ENCODE measurements at regions not wholly inside any gene's neighbourhood (a gene's known extent, or its start where the extent isn't known, plus 50 kb on each side); places are given as distances from the start of the nearest gene placed in this dataset.

- Histone ChIP-seq H3K9ac (ENCODE audit: control insufficient read depth, extremely low read depth, insufficient read depth, low read length) (no peak overlapping the region), H3K4me1 (ENCODE audit: control insufficient read depth, extremely low read depth, insufficient read depth, low read length) (no peaks in the 10 kb centered on the region), H3K9me1 (ENCODE audit: control insufficient read depth, extremely low read depth, insufficient read depth, low read length) (no peaks in the 10 kb centered on the region), H3K27ac (ENCODE audit: control insufficient read depth, insufficient read depth, low read length) (no peak overlapping the region), H3K27me3 (ENCODE audit: control insufficient read depth, extremely low read depth, insufficient read depth, low read length) (no peaks in the 10 kb centered on the region), H4K20me1 (ENCODE audit: control insufficient read depth, extremely low read depth, insufficient read depth, low read length) (no peaks in the 10 kb centered on the region), H3K79me2 (ENCODE audit: control insufficient read depth, insufficient read depth, low read length) (no peaks in the 10 kb centered on the region), H2AFZ (ENCODE audit: control insufficient read depth, low read length) (no peak overlapping the region), H3K36me3 (ENCODE audit: control insufficient read depth in 2 of 2, extremely low read depth in 1 of 2, insufficient read depth in 2 of 2, low read length in 2 of 2) (no peaks in the 10 kb centered on the region), H3K4me2 (ENCODE audit: control insufficient read depth, extremely low read depth, insufficient read depth, low read depth, low read length) (no peak overlapping the region), H3K9me3 (ENCODE audit: control insufficient read depth, low read depth, low read length) (no peaks in the 10 kb centered on the region), H3K4me3 (ENCODE audit: control insufficient read depth in 2 of 3, extremely low read depth in 1 of 3, insufficient read depth in 2 of 3, low read depth in 1 of 3, low read length in 3 of 3) (no peak overlapping the region)
- DNase-seq (ENCODE audit: low read depth, low spot score) (no peak), FAIRE-seq (no peak)
- dilution Hi-C loops (cut with MboI; ENCODE audit: extremely low pct_ligation_motif_present, low sequenced_read_pairs) = no loop called here
- TF ChIP-seq, protein P1, sequence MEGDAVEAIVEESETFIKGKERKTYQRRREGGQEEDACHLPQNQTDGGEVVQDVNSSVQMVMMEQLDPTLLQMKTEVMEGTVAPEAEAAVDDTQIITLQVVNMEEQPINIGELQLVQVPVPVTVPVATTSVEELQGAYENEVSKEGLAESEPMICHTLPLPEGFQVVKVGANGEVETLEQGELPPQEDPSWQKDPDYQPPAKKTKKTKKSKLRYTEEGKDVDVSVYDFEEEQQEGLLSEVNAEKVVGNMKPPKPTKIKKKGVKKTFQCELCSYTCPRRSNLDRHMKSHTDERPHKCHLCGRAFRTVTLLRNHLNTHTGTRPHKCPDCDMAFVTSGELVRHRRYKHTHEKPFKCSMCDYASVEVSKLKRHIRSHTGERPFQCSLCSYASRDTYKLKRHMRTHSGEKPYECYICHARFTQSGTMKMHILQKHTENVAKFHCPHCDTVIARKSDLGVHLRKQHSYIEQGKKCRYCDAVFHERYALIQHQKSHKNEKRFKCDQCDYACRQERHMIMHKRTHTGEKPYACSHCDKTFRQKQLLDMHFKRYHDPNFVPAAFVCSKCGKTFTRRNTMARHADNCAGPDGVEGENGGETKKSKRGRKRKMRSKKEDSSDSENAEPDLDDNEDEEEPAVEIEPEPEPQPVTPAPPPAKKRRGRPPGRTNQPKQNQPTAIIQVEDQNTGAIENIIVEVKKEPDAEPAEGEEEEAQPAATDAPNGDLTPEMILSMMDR (optimal IDR thresholded peaks at IDR 0.05 in 1 of 3, IDR thresholded peaks at IDR 0.05 in 1 of 3, conservative IDR thresholded peaks at IDR 0.05 in 1 of 3; ENCODE audit: extremely low read depth in 1 of 3, insufficient read depth in 2 of 3, low read length in 3 of 3) = no peak
- TF ChIP-seq EZH2 (IDR thresholded peaks at IDR 0.05; ENCODE audit: low read length) = no peak
Measured at GRCh38 chr10:20668985-20669384, 228.1 kb downstream of the NEBL start.

DNA sequence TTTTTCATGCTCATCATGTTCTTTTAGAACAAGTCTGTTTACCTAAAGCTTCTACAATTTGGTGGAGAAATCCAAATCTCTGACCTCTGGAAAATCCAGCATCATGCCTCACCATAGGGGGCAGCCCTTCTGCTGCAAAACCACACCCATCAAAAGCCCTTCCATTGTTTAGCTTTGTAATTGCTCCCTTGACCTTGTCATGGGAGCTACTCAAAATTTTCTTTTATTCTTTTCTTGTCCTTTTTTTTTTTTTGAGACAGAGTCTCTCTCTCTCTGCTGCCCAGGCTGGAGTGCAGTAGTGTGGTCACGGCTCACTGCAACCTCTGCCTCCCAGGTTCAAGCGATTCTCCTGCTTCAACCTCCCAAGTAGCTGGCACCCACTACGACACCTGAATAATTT, 234.4 kb downstream of the NEBL start:
- Histone ChIP-seq H3K4me3 (ENCODE audit: control insufficient read depth in 2 of 3, extremely low read depth in 1 of 3, insufficient read depth in 2 of 3, low read depth in 1 of 3, low read length in 3 of 3) (no peak overlapping the region), H2AFZ (ENCODE audit: control insufficient read depth, low read length) (no peak overlapping the region), H3K27me3 (ENCODE audit: control insufficient read depth, extremely low read depth, insufficient read depth, low read length) (no peaks in the 10 kb centered on the region), H3K27ac (ENCODE audit: control insufficient read depth, insufficient read depth, low read length) (no peak overlapping the region), H3K9ac (ENCODE audit: control insufficient read depth, extremely low read depth, insufficient read depth, low read length) (no peak overlapping the region), H3K9me1 (ENCODE audit: control insufficient read depth, extremely low read depth, insufficient read depth, low read length) (no peaks in the 10 kb centered on the region), H3K4me2 (ENCODE audit: control insufficient read depth, extremely low read depth, insufficient read depth, low read depth, low read length) (no peak overlapping the region), H3K4me1 (ENCODE audit: control insufficient read depth, extremely low read depth, insufficient read depth, low read length) (peaks cover 2% of the 10 kb centered on the region), H3K9me3 (ENCODE audit: control insufficient read depth, low read depth, low read length) (no peaks in the 10 kb centered on the region), H3K36me3 (ENCODE audit: control insufficient read depth in 2 of 2, extremely low read depth in 1 of 2, insufficient read depth in 2 of 2, low read length in 2 of 2) (no peaks in the 10 kb centered on the region), H4K20me1 (ENCODE audit: control insufficient read depth, extremely low read depth, insufficient read depth, low read length) (no peaks in the 10 kb centered on the region), H3K79me2 (ENCODE audit: control insufficient read depth, insufficient read depth, low read length) (no peaks in the 10 kb centered on the region)
- FAIRE-seq = no peak
- TF ChIP-seq, protein P1 (optimal IDR thresholded peaks at IDR 0.05 in 1 of 3, IDR thresholded peaks at IDR 0.05 in 1 of 3, conservative IDR thresholded peaks at IDR 0.05 in 1 of 3; ENCODE audit: extremely low read depth in 1 of 3, insufficient read depth in 2 of 3, low read length in 3 of 3) = no peak
- no peak for TF ChIP-seq EZH2 (IDR thresholded peaks at IDR 0.05; ENCODE audit: low read length)
- dilution Hi-C loops (cut with MboI; ENCODE audit: extremely low pct_ligation_motif_present, low sequenced_read_pairs) = no loop called here
- DNase-seq (ENCODE audit: low read depth, low spot score) = no peak

Data from keratinocyte (primary cell).